Activated naive CD8-positive, alpha-beta T cell treated with anti-CD3 and anti-CD28 coated beads, Interleukin-2, amount 10 ng/mL, durations not matched to agents 7 days and 5 days (primary cell): ENCODE measurements at regions not wholly inside any gene's neighbourhood (a gene's known extent, or its start where the extent isn't known, plus 50 kb on each side); places are given as distances from the start of the nearest gene placed in this dataset.

ENCODE experiments used
- ATAC-seq: fragments of 150-1000 bp; cut with Tn5 transposase; one replicate; pipeline ENCODE4 v1.10.0; 2021; ENCODE audit warnings: low read depth, moderate library complexity
- POLR2A ChIA-PET: fragments of 350-600 bp; sonication (Branson Sonifier 250); formaldehyde crosslinking; loops from one replicate; lab custom pipeline; 2021; ENCODE audit warnings: antibody characterized with exemption; lab: Charles Lee
- DNase-seq: peaks from one replicate; pipeline ENCODE4 v3.0.0; 2021
- H3K27ac Mint-ChIP-seq: one replicate; pipeline ENCODE4 v1.8.0; 2022; ENCODE audit warnings: mild to moderate bottlenecking, mixed read lengths
- H3K27me3 Mint-ChIP-seq: one replicate; pipeline ENCODE4 v1.8.0; 2022; ENCODE audit warnings: mild to moderate bottlenecking, moderate library complexity, mixed read lengths
- H3K36me3 Mint-ChIP-seq: one replicate; pipeline ENCODE4 v1.8.0; 2021; ENCODE audit warnings: mild to moderate bottlenecking, mixed read lengths
- H3K4me1 Mint-ChIP-seq: one replicate; pipeline ENCODE4 v1.8.0; 2021; ENCODE audit warnings: mixed read lengths
- H3K4me3 Mint-ChIP-seq: one replicate; pipeline ENCODE4 v1.8.0; 2022; ENCODE audit warnings: mild to moderate bottlenecking, moderate library complexity, mixed read lengths
- H3K9me3 Mint-ChIP-seq: one replicate; pipeline ENCODE4 v1.8.0; 2021; ENCODE audit warnings: mixed read lengths

DNA sequence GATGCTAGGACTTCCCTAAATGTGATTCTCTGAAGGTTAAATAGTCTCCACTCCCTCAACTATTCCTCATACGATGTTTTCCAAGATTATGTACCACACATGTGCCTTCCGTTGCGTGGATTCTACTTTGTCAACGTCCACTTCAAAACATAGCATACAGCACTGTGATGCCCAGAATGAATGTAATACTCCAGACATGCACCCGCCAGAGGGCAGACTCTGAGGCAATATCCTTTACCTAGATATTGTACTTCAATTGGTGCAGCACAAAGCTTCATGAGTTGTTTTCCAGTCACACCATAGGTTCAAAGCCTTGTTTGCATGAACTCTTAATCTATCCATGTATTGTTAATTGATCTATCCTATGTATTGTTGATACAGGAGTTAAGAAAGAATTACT is 201.0 kb upstream of the NABP1 start:
- DNase-seq (no peak), ATAC-seq (no peak)
- H3K4me1 Mint-ChIP-seq: no peaks in the 10 kb centered on the region
- H3K4me3 Mint-ChIP-seq: no peak overlapping the region
- peaks cover 4% of the 10 kb centered on the region for H3K27me3 Mint-ChIP-seq
- no peaks in the 10 kb centered on the region for H3K36me3 Mint-ChIP-seq
- no peak overlapping the region for H3K27ac Mint-ChIP-seq
- H3K9me3 Mint-ChIP-seq: peaks cover 2% of the 10 kb centered on the region
- POLR2A ChIA-PET: interaction anchor here (0.7 kb wide), 1 partner anchor 892 kb away, joined by 3 read pairs; no protein-coding TSS in a partner anchor

DNA sequence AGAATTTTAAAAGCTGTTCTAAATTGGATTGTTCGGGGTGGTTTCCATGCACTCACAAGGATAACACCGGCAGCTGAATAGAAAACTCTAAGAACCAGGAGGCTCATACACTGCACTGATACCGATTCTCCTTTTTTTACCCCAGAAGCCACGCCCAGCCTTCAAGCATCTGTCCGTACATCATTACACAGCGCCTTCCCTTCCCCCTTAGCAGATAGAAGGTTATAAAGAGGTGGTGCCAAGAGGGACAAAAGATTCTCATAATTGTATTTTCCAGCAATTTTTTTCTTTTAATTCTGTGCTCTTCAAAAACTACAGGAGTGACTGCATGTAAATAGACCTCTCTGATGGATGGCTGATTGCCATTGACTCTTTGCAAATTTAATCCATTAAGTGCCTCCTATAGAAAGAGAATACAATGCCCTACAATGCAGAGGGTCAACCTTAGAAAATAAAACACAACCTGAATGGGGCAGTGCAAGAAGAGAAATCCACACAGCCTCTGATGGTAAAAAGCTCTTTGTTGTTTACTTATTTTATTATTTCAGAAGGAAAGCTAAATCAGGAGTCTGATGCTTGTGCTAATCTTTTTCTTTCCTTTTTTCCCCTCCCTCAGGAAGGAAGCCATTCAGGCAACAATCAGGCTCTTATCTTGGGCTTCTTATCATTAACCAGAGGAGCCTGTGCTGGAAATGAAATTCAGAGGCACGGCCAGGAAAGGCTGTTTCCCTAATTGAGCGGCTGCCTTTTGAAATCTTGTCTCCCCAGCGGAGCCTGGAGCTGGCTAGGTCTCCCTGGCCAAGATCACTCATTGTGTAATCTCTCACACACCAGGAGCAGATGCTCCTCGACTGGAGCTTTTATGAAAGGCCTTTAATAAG is 198.9 kb upstream of the NABP1 start:
- no peak for ATAC-seq
- POLR2A ChIA-PET: no interaction called here
- Mint-ChIP-seq H3K9me3 (peaks cover 9% of the 10 kb centered on the region), H3K27ac (no peak overlapping the region), H3K36me3 (no peaks in the 10 kb centered on the region), H3K27me3 (peaks cover 8% of the 10 kb centered on the region), H3K4me3 (no peak overlapping the region), H3K4me1 (no peaks in the 10 kb centered on the region)
- no peak for DNase-seq

DNA sequence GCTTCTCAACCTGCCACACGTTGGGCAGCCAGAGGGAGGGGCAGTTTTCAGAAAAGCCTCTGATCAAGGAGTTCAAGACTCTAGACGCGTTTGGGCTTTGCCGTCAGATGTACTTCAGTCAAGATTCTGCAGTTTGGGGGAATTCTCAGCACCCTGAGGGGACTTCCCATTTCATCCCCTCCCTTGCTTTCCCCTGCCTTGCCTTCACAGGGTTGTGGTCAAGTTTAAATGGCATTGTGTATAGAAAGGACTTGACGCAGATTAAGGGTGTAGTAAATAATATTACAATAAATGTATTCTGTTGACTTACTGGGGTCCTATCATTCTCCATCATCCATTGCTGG is 198.3 kb upstream of the NABP1 start:
- H3K9me3 Mint-ChIP-seq: peaks cover 13% of the 10 kb centered on the region
- H3K27ac Mint-ChIP-seq: no peak overlapping the region
- POLR2A ChIA-PET: no interaction called here
- peaks cover 8% of the 10 kb centered on the region for H3K27me3 Mint-ChIP-seq
- ATAC-seq (no peak), DNase-seq (no peak)
- no peaks in the 10 kb centered on the region for H3K4me1 Mint-ChIP-seq
- H3K4me3 Mint-ChIP-seq: no peak overlapping the region
- H3K36me3 Mint-ChIP-seq: no peaks in the 10 kb centered on the region

DNA sequence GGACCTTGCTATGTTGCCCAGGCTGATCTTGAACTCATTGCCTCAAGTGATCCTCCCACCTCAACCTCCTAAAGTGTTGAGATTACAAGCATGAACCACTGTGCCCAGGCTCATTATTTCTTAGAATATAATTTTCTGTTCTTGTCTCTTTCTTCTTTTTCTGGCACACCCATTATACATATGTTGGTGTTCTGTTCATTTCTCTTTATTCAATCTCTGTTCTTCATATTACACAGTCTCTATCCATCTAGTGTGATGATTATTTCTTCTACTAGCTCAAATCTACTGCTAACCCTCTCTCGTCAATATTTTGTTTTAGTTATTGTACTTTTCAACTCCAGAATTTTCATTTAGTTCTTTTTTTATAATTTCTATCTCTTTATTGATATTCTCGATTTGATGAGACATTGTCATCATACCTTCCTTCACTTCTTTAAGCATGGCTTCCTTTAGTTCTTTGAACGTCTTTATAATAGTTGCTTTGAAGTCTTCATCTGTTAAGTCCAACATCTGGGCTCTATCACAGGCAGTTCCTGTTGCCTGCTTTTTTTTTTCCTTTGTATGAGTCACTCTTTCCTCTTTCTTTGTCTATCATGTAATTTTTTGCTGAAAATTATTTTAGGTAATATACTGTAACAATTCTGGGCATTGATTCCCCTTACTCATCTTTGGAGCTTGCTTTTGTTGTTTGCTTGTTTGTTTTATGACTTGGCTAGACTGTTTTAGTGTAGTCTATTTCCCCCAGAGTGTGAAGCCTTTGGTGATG is 196.4 kb upstream of the NABP1 start:
- H3K9me3 Mint-ChIP-seq: peaks cover 13% of the 10 kb centered on the region
- peaks cover 8% of the 10 kb centered on the region for H3K27me3 Mint-ChIP-seq
- POLR2A ChIA-PET: no interaction called here
- DNase-seq (no peak), ATAC-seq (no peak)
- no peaks in the 10 kb centered on the region for H3K4me1 Mint-ChIP-seq
- no peaks in the 10 kb centered on the region for H3K36me3 Mint-ChIP-seq
- H3K27ac Mint-ChIP-seq: no peak overlapping the region
- no peak overlapping the region for H3K4me3 Mint-ChIP-seq

DNA sequence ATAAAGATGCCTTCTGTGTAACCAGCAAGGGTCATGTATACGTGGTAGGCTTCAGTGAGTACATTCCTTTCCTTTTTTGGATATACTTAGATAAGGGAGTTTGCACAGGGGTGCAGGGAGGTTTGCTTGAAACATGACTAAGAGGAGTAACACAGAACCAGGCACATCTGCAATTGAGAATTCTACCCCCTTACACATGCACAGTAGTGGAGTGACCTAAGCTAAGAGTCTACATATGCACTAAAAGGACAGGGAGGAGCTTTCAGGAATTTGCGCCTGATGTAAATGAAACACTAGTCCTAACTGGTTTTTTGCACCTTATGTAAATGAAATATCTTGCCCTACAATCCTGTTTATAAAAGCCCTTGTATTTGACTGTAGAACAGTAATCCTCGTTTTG is 194.8 kb upstream of the NABP1 start:
- Mint-ChIP-seq H3K27ac (no peak overlapping the region), H3K4me1 (no peaks in the 10 kb centered on the region), H3K4me3 (no peak overlapping the region), H3K9me3 (peaks cover 13% of the 10 kb centered on the region), H3K36me3 (no peaks in the 10 kb centered on the region), H3K27me3 (peaks cover 8% of the 10 kb centered on the region)
- DNase-seq (no peak), ATAC-seq (no peak)
- POLR2A ChIA-PET: no interaction called here

DNA sequence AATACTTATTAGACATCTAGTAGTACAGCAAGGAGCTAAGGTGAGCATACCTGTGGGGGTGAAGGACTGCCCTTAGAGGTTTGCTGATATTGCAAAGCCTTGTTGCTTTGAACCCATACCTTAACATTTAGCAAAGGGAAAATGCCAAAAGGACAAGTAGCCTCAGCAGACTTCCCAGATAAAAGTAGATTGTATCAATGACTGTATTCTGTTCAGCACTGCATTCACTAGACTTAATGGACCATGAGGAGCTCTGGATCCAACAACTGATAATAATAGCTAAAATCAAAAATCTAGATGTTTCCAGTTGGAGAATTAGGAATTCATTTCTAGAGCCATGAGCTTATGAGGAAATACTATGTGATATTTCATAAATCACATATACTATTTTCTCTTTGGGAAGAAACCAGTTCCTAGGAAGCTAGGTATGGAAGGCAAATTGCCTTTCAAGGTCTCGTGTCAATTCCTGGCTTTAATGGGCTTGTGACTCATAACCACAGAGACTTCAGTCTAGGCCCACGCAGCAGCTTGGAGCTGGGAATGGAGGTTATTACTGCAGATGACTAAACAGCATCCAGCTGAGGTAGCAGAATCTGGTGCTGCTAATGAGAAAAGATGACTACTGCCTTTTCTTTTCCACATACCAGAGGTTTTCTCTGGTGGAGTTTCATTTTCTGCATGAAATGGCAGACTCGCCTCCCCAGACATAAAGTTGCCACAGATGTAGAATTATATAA is 191.2 kb upstream of the NABP1 start:
- DNase-seq (no peak), ATAC-seq (no peak)
- Mint-ChIP-seq H3K4me3 (no peak overlapping the region), H3K36me3 (no peaks in the 10 kb centered on the region), H3K4me1 (no peaks in the 10 kb centered on the region), H3K27ac (no peak overlapping the region), H3K27me3 (peaks cover 13% of the 10 kb centered on the region), H3K9me3 (peaks cover 12% of the 10 kb centered on the region)
- POLR2A ChIA-PET: no interaction called here

DNA sequence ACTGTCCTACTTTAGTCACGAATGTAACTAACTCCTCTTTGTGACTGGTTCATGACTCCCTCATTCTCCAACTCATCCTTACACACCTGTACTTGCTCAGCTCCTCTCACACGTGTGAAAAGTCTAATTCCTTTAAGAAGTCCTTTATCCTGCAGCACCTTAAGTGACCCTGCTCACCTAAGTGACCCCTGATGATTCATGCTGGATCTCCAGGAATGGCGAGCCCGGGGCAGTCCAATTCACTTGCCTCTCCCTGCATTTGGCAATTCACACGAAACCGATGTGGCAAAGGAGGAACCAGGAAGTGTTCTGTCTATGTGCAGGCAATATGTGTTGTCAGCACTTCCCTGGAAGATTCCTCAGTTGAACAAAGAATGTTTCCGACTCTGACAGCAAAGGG is 189.8 kb upstream of the NABP1 start:
- peaks cover 8% of the 10 kb centered on the region for H3K9me3 Mint-ChIP-seq
- no peak overlapping the region for H3K27ac Mint-ChIP-seq
- DNase-seq (no peak), ATAC-seq (no peak)
- H3K4me1 Mint-ChIP-seq: no peaks in the 10 kb centered on the region
- H3K4me3 Mint-ChIP-seq: no peak overlapping the region
- peaks cover 16% of the 10 kb centered on the region for H3K27me3 Mint-ChIP-seq
- no peaks in the 10 kb centered on the region for H3K36me3 Mint-ChIP-seq
- POLR2A ChIA-PET: no interaction called here

DNA sequence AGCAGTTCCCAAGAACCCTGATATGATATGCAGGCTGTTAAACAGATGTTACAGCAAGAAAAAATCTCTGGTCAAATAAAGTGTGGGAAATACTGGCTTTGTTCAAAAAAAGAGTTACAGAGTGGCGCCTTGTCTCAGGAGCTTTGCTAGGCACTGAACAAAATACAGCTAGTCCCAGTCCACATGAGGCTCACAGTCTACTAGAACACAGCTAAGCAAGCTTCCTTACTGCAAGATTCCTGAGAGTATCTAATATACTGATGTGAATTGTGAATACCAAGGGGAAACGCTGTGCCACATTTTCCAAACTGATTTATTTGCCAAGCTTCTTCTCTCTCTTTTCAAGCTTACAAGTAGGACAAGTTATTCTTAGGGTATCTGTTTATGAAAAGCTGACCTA is 188.8 kb upstream of the NABP1 start:
- DNase-seq: no peak
- Mint-ChIP-seq H3K4me1 (no peaks in the 10 kb centered on the region), H3K4me3 (no peak overlapping the region), H3K9me3 (peaks cover 4% of the 10 kb centered on the region), H3K36me3 (no peaks in the 10 kb centered on the region), H3K27me3 (peaks cover 14% of the 10 kb centered on the region), H3K27ac (no peak overlapping the region)
- POLR2A ChIA-PET: no interaction called here
- ATAC-seq: no peak

DNA sequence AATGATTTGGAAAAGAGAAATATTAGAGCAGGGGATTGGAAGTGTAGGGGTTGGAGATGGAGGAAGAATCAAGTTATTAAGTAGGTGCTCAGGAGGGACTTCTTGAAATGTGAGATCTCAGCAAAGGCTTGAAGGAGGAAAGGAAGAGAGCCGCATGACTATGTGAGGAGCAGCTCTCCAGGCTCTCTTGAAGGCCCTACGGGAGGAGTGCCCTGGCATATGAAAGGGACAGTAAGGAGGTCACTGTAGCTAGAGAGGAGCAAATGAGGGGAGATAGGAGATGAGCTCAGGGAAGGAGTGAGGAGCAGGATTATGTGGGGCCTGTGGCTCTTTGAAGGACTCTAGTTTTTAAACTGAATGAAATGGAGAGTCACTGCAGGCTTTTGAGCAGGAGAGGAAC is 181.1 kb upstream of the NABP1 start:
- POLR2A ChIA-PET: no interaction called here
- H3K27ac Mint-ChIP-seq: no peak overlapping the region
- H3K4me3 Mint-ChIP-seq: no peak overlapping the region
- ATAC-seq: no peak
- H3K4me1 Mint-ChIP-seq: no peaks in the 10 kb centered on the region
- no peak for DNase-seq
- H3K27me3 Mint-ChIP-seq: peaks cover 18% of the 10 kb centered on the region
- H3K36me3 Mint-ChIP-seq: no peaks in the 10 kb centered on the region
- H3K9me3 Mint-ChIP-seq: no peaks in the 10 kb centered on the region

DNA sequence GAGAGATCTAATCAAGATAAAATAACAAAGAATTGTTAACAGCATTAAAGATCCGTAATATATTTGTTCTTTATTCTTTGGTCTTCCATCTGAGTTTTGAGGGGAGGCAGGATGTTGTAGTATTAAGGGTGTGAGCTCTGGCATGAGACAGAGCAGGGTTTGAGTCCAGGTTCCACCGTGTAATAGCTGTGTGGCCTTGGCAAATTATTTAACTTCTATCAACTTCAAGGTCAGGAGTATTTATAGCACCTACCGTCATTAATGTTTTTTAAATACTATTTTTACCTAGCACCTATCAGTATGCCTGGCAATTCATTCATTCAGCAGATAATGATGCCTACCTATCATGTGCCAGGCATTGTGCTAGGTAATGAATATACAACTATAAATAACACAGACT is 180.1 kb upstream of the NABP1 start:
- Mint-ChIP-seq H3K4me1 (no peaks in the 10 kb centered on the region), H3K36me3 (no peaks in the 10 kb centered on the region), H3K27ac (no peak overlapping the region), H3K9me3 (no peaks in the 10 kb centered on the region), H3K27me3 (peaks cover 12% of the 10 kb centered on the region), H3K4me3 (no peak overlapping the region)
- no peak for DNase-seq
- POLR2A ChIA-PET: no interaction called here
- no peak for ATAC-seq

DNA sequence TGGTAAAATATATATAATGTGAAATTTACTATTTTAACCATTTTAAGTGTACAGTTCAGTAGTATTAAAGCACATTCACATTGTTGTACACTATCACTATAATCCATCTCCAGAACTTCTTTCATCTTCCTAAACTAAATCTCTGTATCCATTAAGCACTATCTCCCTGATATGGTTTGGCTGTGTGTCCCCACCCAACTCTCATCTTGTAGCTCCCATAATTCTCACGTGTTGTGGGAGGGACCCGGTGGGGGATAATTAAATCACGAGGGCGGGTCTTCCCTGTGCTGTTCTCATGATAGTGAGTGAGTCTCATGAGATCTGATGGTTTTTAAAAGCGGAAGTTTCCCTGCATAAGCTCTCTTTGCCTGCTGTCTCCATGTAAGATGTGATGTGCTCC is 178.9 kb upstream of the NABP1 start:
- ATAC-seq (no peak), DNase-seq (no peak)
- peaks cover 10% of the 10 kb centered on the region for H3K27me3 Mint-ChIP-seq
- H3K4me3 Mint-ChIP-seq: no peak overlapping the region
- no peaks in the 10 kb centered on the region for H3K9me3 Mint-ChIP-seq
- H3K4me1 Mint-ChIP-seq: no peaks in the 10 kb centered on the region
- POLR2A ChIA-PET: no interaction called here
- H3K36me3 Mint-ChIP-seq: no peaks in the 10 kb centered on the region
- no peak overlapping the region for H3K27ac Mint-ChIP-seq

DNA sequence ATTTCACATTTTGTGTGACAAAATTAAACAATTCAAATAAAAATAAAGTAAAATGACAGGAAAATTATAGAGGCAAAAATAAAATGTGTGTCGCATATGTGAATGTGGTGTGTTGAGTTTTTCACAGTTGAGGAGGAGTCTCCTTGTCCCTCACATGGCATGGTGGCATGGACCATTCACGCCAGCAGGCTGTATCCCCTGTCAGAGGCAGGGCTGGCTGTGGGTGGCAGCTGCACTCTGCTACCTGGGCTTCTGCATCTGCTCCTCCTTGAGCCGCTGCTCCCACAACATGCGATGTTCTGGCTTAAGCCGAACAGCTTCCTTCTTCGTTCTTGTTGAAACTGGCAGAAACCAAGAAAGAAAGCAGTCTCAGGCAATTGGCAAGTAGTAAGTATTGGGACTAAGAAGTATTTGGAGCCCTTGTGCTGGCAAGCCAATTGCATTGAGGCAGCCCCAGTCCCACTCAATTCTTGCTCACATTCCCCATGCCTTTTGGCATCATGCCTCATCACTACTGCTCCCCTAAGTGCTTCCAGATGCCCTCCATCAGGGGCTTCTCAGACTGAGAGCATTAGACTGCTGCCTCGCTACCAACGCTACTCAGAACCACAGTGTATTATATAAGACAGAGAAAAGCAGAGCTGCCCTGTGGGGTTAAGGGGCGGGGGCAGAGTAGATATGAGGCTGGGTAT is 177.9 kb upstream of the NABP1 start:
- no peak for ATAC-seq

DNA sequence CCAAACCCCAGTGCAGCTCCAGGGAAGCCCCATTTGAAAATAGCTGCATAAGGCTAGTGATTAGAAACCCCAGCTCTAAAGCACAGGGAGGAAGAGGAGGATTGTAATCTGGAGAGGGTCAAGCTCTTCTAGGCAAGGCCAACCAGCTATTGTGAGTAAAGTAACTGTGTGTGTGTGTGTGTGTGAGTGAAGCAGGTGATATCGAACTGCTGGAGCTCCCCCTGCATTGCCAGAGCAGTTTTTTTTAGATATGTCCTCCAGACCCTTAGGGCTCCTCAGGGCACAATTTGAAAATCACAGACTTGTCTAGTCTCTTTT is 177.4 kb upstream of the NABP1 start:
- no peak overlapping the region for H3K27ac Mint-ChIP-seq
- no peak overlapping the region for H3K4me3 Mint-ChIP-seq
- ATAC-seq: no peak
- H3K9me3 Mint-ChIP-seq: no peaks in the 10 kb centered on the region
- no peaks in the 10 kb centered on the region for H3K4me1 Mint-ChIP-seq
- POLR2A ChIA-PET: no interaction called here
- H3K36me3 Mint-ChIP-seq: no peaks in the 10 kb centered on the region
- DNase-seq: no peak
- peaks cover 10% of the 10 kb centered on the region for H3K27me3 Mint-ChIP-seq

More for the DNA sequence above, 177.9 kb upstream of the NABP1 start:
- H3K9me3 Mint-ChIP-seq: no peaks in the 10 kb centered on the region
- H3K36me3 Mint-ChIP-seq: no peaks in the 10 kb centered on the region
- H3K27ac Mint-ChIP-seq: no peak overlapping the region
- no peak for DNase-seq
- H3K27me3 Mint-ChIP-seq: peaks cover 10% of the 10 kb centered on the region
- no peak overlapping the region for H3K4me3 Mint-ChIP-seq
- POLR2A ChIA-PET: no interaction called here
- H3K4me1 Mint-ChIP-seq: no peaks in the 10 kb centered on the region
